Ovary (tissue), 3 donors: ENCODE measurements at regions not wholly inside any gene's neighbourhood (a gene's known extent, or its start where the extent isn't known, plus 50 kb on each side); places are given as distances from the start of the nearest gene placed in this dataset.

ENCODE experiments used
- CTCF ChIP-seq, 3 donors: fragments of 450-650 bp in 2 of 3; fragments of 200-600 bp in 1 of 3; IDR thresholded peaks; one replicate each; pipeline versions ENCODE4 v1.5.1 to v1.8.0; 2016 to 2022; ENCODE audit warnings: antibody characterized with exemption in 3 of 3, mild to moderate bottlenecking in 1 of 3
- EP300 ChIP-seq: sonication (generic); formaldehyde crosslinking; IDR thresholded peaks from one replicate; pipeline ENCODE4 v1.6.1; 2017; ENCODE audit warnings: antibody characterized with exemption
- donor health status: DM: no; HTN: no; CAD: no.

- no peak for TF ChIP-seq CTCF (IDR thresholded peaks at IDR 0.05)
- no peak for TF ChIP-seq EP300
Measured at GRCh38 chr9:14987858-14988257, 77.6 kb upstream of the FREM1 start.
